ENCODE measurements at regions not wholly inside any gene's neighbourhood (a gene's known extent, or its start where the extent isn't known, plus 50 kb on each side); places are given as distances from the start of the nearest gene placed in this dataset.
"Not testable (repeated sequence)": the region's sequence is repeated elsewhere in the genome, so short reads cannot be mapped to it uniquely, and the experiment has no call there.

GRCh38 chrX:28177202-28177601 lies 196.0 kb upstream of the DCAF8L1 start:
- no peaks in the 10 kb centered on the region for H3K4me1 ChIP-seq
- peaks cover 0 to 11% (median 0%) of the 10 kb centered on the region in 8 donors for H3K9me3 ChIP-seq
- WGBS, 5 donors, result 28 to 87% (median 59%) methylated on average over 2 to 4 of the region's 4 CpGs
- H3K27me3 ChIP-seq (replicated peaks in 1 of 7), result no peaks in the 10 kb centered on the region
- no peak overlapping the region for H3K4me3 ChIP-seq
- H3K36me3 ChIP-seq, result no peaks in the 10 kb centered on the region
- no peak for DNase-seq
- intact Hi-C loops (cut with DNase I; ENCODE audit: low total_unique reads), result no loop called here
- H3K27ac ChIP-seq, result no peak overlapping the region
- TF ChIP-seq POLR2A (IDR thresholded peaks at IDR 0.05) (no peak), POLR2AphosphoS5 (IDR thresholded peaks at IDR 0.05) (no peak), CTCF (IDR thresholded peaks at IDR 0.05 in 8 of 11, conservative IDR thresholded peaks at IDR 0.05 in 3 of 11) (no peak)

- H3K36me3 ChIP-seq, result no peaks in the 10 kb centered on the region
- intact Hi-C loops (cut with DNase I; ENCODE audit: low total_unique reads), result no loop called here
- WGBS, 5 donors, result 62 to 92% (median 86%) methylated on average over 2 of the region's 2 CpGs
- no peak overlapping the region for H3K4me3 ChIP-seq
- H3K9me3 ChIP-seq, result no peaks in the 10 kb centered on the region
- H3K27me3 ChIP-seq (replicated peaks in 1 of 7), result no peaks in the 10 kb centered on the region
- no peak for DNase-seq
- no peak for TF ChIP-seq POLR2A (IDR thresholded peaks at IDR 0.05)
- TF ChIP-seq POLR2AphosphoS5 (IDR thresholded peaks at IDR 0.05), result no peak
- H3K4me1 ChIP-seq, result no peaks in the 10 kb centered on the region
- H3K27ac ChIP-seq, result no peak overlapping the region
Observed at GRCh38 chrX:28170713-28171112, 189.5 kb upstream of the DCAF8L1 start.

GRCh38 chrX:28158019-28158777 lies 176.9 kb upstream of the DCAF8L1 start:
- Histone ChIP-seq H3K27ac (no peak overlapping the region), H3K36me3 (no peaks in the 10 kb centered on the region), H3K9me3 (no peaks in the 10 kb centered on the region), H3K4me1 (no peaks in the 10 kb centered on the region), H3K4me3 (no peak overlapping the region), H3K27me3 (replicated peaks in 1 of 7) (no peaks in the 10 kb centered on the region)
- 57 to 76% (median 72%) methylated on average over 9 of the region's 9 CpGs for WGBS, 5 donors
- intact Hi-C loops (cut with DNase I; ENCODE audit: low total_unique reads), result no loop called here
- DNase-seq, result no peak
- TF ChIP-seq POLR2AphosphoS5 (IDR thresholded peaks at IDR 0.05) (no peak), POLR2A (IDR thresholded peaks at IDR 0.05) (no peak), CTCF (IDR thresholded peaks at IDR 0.05 in 8 of 11, conservative IDR thresholded peaks at IDR 0.05 in 3 of 11) (no peak)

GRCh38 chrX:28152263-28152662 lies 171.0 kb upstream of the DCAF8L1 start:
- H3K4me3 ChIP-seq; H3K27me3 ChIP-seq (replicated peaks in 1 of 7); H3K27ac ChIP-seq; H3K4me1 ChIP-seq; H3K9me3 ChIP-seq; H3K36me3 ChIP-seq; intact Hi-C loops (cut with DNase I; ENCODE audit: low total_unique reads): not testable (repeated sequence)
- whole genome bisulfite sequencing, 5 donors, result 77 to 88% (median 83%) methylated on average over 9 of the region's 9 CpGs; no CpG with 5 or more reads in 1 of the 5 donors
- DNase-seq, result peak; percentile 41

- WGBS, 5 donors, result 70 to 91% (median 84%) methylated on average over 6 of the region's 6 CpGs
- no peak for DNase-seq
- Histone ChIP-seq H3K27me3 (replicated peaks in 1 of 7) (no peaks in the 10 kb centered on the region), H3K4me1 (no peaks in the 10 kb centered on the region), H3K27ac (no peak overlapping the region), H3K9me3 (no peaks in the 10 kb centered on the region), H3K36me3 (no peaks in the 10 kb centered on the region), H3K4me3 (no peak overlapping the region)
- intact Hi-C loops (cut with DNase I; ENCODE audit: low total_unique reads), result no loop called here
- TF ChIP-seq POLR2AphosphoS5 (IDR thresholded peaks at IDR 0.05) (no peak), POLR2A (IDR thresholded peaks at IDR 0.05) (no peak), CTCF (IDR thresholded peaks at IDR 0.05 in 8 of 11, conservative IDR thresholded peaks at IDR 0.05 in 3 of 11) (no peak)
Observed at GRCh38 chrX:28135378-28136047, 154.3 kb upstream of the DCAF8L1 start.

Data from spleen (tissue), 11 donors.